CD14-positive monocyte (primary cell): ENCODE measurements at regions not wholly inside any gene's neighbourhood (a gene's known extent, or its start where the extent isn't known, plus 50 kb on each side); places are given as distances from the start of the nearest gene placed in this dataset.

Source experiments
- DNase-seq, 3 donors: peaks; one replicate each; pipeline ENCODE4 v3.0.0-alpha.2; 2011 to 2022
- H2AFZ ChIP-seq: 2 replicates; pipeline ENCODE4 v1.6.0; 2012; ENCODE audit warnings: mild to moderate bottlenecking, low read depth, low read length, inconsistent platforms; ENCODE audit not compliant: insufficient read depth, poor library complexity, severe bottlenecking
- H3K27ac ChIP-seq, 2 donors: 1 replicate in 1 of 2; 2 replicates in 1 of 2; pipeline ENCODE4 v1.5.1; 2012 to 2013; ENCODE audit warnings: low read length in 2 of 2, control low read depth in 1 of 2, inconsistent platforms in 1 of 2, low read depth in 1 of 2, mild to moderate bottlenecking in 1 of 2
- H3K27me3 ChIP-seq, 2 donors: one replicate each; pipeline versions ENCODE4 v1.6.0 to v1.6.1; 2011 to 2013; ENCODE audit warnings: low read length in 2 of 2; ENCODE audit not compliant: control insufficient read depth in 2 of 2, insufficient read depth in 2 of 2
- H3K36me3 ChIP-seq, 2 donors: replicated peaks in 1 of 2; 1 replicate in 1 of 2; 2 replicates in 1 of 2; pipeline versions ENCODE4 v1.5.1 to v1.6.1; 2012 to 2013; ENCODE audit warnings: low read length in 2 of 2, control low read depth in 1 of 2, inconsistent platforms in 1 of 2, mild to moderate bottlenecking in 1 of 2; ENCODE audit not compliant: insufficient read depth in 2 of 2, control insufficient read depth in 1 of 2
- H3K4me1 ChIP-seq, 2 donors: 1 replicate in 1 of 2; 2 replicates in 1 of 2; pipeline versions ENCODE4 v1.5.1 to v1.6.1; 2012 to 2013; ENCODE audit warnings: low read length in 2 of 2, control low read depth in 1 of 2, inconsistent platforms in 1 of 2, mild to moderate bottlenecking in 1 of 2, moderate library complexity in 1 of 2; ENCODE audit not compliant: insufficient read depth in 2 of 2, control insufficient read depth in 1 of 2
- H3K4me2 ChIP-seq: replicated peaks from 2 replicates; pipeline ENCODE3; 2012; ENCODE audit warnings: low read length, moderate library complexity, mild to moderate bottlenecking; ENCODE audit not compliant: poor library complexity, severe bottlenecking; ENCODE audit errors: extremely low read depth
- H3K4me3 ChIP-seq, 3 experiments: fragments of 200-600 bp in 1 of 3; sonication (generic) in 1 of 3; replicated peaks in 1 of 3; 1 replicate in 2 of 3; 2 replicates in 1 of 3; pipeline ENCODE4 v1.5.1; 2011 to 2013; ENCODE audit warnings: low read length in 3 of 3, mild to moderate bottlenecking in 3 of 3, control low read depth in 2 of 3, low read depth in 2 of 3, inconsistent platforms in 1 of 3, moderate library complexity in 1 of 3
- H3K79me2 ChIP-seq: 2 replicates; pipeline ENCODE4 v1.6.0; 2012; ENCODE audit warnings: mild to moderate bottlenecking, control low read depth, inconsistent platforms, low read length, moderate library complexity; ENCODE audit not compliant: insufficient read depth
- H3K9ac ChIP-seq: 2 replicates; pipeline ENCODE4 v1.6.0; 2017; ENCODE audit warnings: low read length, mild to moderate bottlenecking; ENCODE audit not compliant: insufficient read depth, poor library complexity, severe bottlenecking
- H3K9me3 ChIP-seq, 2 donors: replicated peaks in 1 of 2; 1 replicate in 1 of 2; 2 replicates in 1 of 2; pipeline versions ENCODE4 v1.5.1 to v1.6.1; 2012 to 2013; ENCODE audit warnings: low read length in 2 of 2, control low read depth in 1 of 2; ENCODE audit not compliant: control insufficient read depth in 1 of 2, insufficient read depth in 1 of 2
- H4K20me1 ChIP-seq: 2 replicates; pipeline ENCODE4 v1.6.0; 2012; ENCODE audit warnings: mild to moderate bottlenecking, low read length, control low read depth, moderate library complexity; ENCODE audit not compliant: insufficient read depth
- H3K27ac Mint-ChIP-seq, 7 donors: one replicate each; pipeline ENCODE4 v1.8.0; 2020; ENCODE audit warnings: mild to moderate bottlenecking in 7 of 7, mixed read lengths in 7 of 7, moderate library complexity in 6 of 7, inconsistent platforms in 2 of 7
- H3K27me3 Mint-ChIP-seq, 3 donors: one replicate each; pipeline ENCODE4 v1.8.0; 2021 to 2022; ENCODE audit warnings: low read depth in 3 of 3, mild to moderate bottlenecking in 3 of 3, mixed read lengths in 3 of 3, moderate library complexity in 3 of 3, inconsistent platforms in 1 of 3
- H3K36me3 Mint-ChIP-seq, 2 donors: one replicate each; pipeline ENCODE4 v1.8.0; 2020; ENCODE audit warnings: mixed read lengths in 2 of 2, inconsistent platforms in 1 of 2, mild to moderate bottlenecking in 1 of 2
- H3K4me1 Mint-ChIP-seq: one replicate; pipeline ENCODE4 v1.8.0; 2020; ENCODE audit warnings: mild to moderate bottlenecking, mixed read lengths
- H3K4me3 Mint-ChIP-seq, 2 donors: one replicate each; pipeline ENCODE4 v1.8.0; 2020; ENCODE audit warnings: mild to moderate bottlenecking in 2 of 2, mixed read lengths in 2 of 2, moderate library complexity in 1 of 2
- H3K9me3 Mint-ChIP-seq, 7 donors: one replicate each; pipeline ENCODE4 v1.8.0; 2020 to 2022; ENCODE audit warnings: mixed read lengths in 7 of 7, mild to moderate bottlenecking in 6 of 7, moderate library complexity in 6 of 7, inconsistent platforms in 2 of 7
- WGBS: methylation state at CpG from one replicate; pipeline ENCODE4 v1.1.5; 2013; ENCODE audit warnings: missing lambda C conversion rate; ENCODE audit not compliant: insufficient coverage; 5-methylcytosine and 5-hydroxymethylcytosine counted together
- intact Hi-C, 2 donors: fragments of 100-400 bp; cut with micrococcal nuclease; formaldehyde crosslinking; loops; one replicate each; pipeline versions ENCODE4 v1.15.0 to v1.15.1; 2023
- TF ChIP-seq, protein P1 (sequence below): fragments of 200-600 bp; IDR thresholded peaks from one replicate; pipeline ENCODE4 v1.8.0; 2022; ENCODE audit warnings: antibody characterized with exemption, mild to moderate bottlenecking

DNA sequence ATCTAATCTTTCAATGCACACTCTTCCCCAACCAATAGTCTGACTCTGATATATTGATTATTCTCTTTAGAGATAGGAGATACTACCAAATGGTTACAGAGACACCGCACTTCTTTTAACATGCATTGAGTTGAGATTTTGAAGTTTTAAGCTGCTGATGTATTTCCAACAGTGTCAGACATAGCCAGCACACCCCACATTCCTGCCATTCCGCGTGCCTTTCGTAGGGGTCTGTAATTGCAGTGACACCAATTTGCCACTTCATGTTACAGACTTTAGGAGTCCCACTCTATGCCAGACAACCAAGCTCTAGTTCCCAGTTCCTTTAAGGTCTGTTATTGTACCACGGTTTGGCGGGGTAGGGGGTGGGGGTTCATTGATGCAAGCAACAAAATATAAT, 618.2 kb upstream of the FRG1 start:
- no peak overlapping the region for H2AFZ ChIP-seq
- peaks cover 2 to 4% of the 10 kb centered on the region in 2 donors for H3K9me3 ChIP-seq
- no peaks in the 10 kb centered on the region for H3K79me2 ChIP-seq
- H3K4me2 ChIP-seq = no peak overlapping the region
- no peaks in the 10 kb centered on the region for H3K36me3 ChIP-seq
- Mint-ChIP-seq H3K4me3 (no peak overlapping the region), H3K36me3 (no peaks in the 10 kb centered on the region), H3K9me3 (peaks cover 0 to 9% (median 2%) of the 10 kb centered on the region in 7 donors), H3K4me1 (no peaks in the 10 kb centered on the region), H3K27me3 (peaks cover 0 to 3% (median 0%) of the 10 kb centered on the region in 3 donors), H3K27ac (no peak overlapping the region)
- no peaks in the 10 kb centered on the region for H3K4me1 ChIP-seq
- no CpG with 5 or more reads among the region's 6 CpGs for WGBS
- intact Hi-C loops = no loop called here
- TF ChIP-seq, protein P1, sequence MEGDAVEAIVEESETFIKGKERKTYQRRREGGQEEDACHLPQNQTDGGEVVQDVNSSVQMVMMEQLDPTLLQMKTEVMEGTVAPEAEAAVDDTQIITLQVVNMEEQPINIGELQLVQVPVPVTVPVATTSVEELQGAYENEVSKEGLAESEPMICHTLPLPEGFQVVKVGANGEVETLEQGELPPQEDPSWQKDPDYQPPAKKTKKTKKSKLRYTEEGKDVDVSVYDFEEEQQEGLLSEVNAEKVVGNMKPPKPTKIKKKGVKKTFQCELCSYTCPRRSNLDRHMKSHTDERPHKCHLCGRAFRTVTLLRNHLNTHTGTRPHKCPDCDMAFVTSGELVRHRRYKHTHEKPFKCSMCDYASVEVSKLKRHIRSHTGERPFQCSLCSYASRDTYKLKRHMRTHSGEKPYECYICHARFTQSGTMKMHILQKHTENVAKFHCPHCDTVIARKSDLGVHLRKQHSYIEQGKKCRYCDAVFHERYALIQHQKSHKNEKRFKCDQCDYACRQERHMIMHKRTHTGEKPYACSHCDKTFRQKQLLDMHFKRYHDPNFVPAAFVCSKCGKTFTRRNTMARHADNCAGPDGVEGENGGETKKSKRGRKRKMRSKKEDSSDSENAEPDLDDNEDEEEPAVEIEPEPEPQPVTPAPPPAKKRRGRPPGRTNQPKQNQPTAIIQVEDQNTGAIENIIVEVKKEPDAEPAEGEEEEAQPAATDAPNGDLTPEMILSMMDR = no peak
- H3K27ac ChIP-seq = no peak overlapping the region
- H4K20me1 ChIP-seq = no peaks in the 10 kb centered on the region
- H3K4me3 ChIP-seq = no peak overlapping the region
- no peak for DNase-seq
- no peak overlapping the region for H3K9ac ChIP-seq
- H3K27me3 ChIP-seq = no peaks in the 10 kb centered on the region

DNA sequence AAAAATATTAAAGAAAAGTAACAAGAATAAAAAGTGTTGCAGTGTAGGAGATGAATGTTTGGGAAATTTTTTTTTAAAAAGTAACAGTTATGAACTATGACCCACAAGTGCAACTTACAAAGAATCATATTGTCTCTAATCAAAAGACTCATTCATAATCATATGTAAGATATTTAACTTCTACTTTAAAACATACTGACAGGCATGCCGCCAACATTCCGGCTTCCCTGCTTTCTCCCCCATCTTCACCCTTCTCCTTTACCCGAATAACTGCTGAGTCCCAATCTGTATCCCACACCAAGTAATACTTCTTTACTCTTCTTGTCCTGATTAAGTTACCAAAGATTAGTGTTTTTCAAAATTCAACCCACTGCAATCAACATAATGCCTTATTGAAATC, 598.8 kb upstream of the FRG1 start:
- intact Hi-C loops = no loop called here
- Histone ChIP-seq H3K4me1 (no peaks in the 10 kb centered on the region), H3K9ac (no peak overlapping the region), H3K9me3 (peaks cover 0 to 8% of the 10 kb centered on the region in 2 donors), H3K4me2 (no peak overlapping the region), H2AFZ (no peak overlapping the region), H3K27ac (no peak overlapping the region), H3K4me3 (no peak overlapping the region), H3K36me3 (no peaks in the 10 kb centered on the region), H3K79me2 (no peaks in the 10 kb centered on the region), H4K20me1 (no peaks in the 10 kb centered on the region), H3K27me3 (no peaks in the 10 kb centered on the region)
- Mint-ChIP-seq H3K4me3 (no peak overlapping the region), H3K9me3 (peaks cover 5 to 19% (median 12%) of the 10 kb centered on the region in 7 donors), H3K27me3 (peaks cover 0 to 2% (median 0%) of the 10 kb centered on the region in 3 donors), H3K4me1 (no peaks in the 10 kb centered on the region), H3K27ac (no peak overlapping the region), H3K36me3 (no peaks in the 10 kb centered on the region)
- no peak for DNase-seq
- TF ChIP-seq, protein P1 = no peak
- WGBS = 90% methylated on average over 3 of the region's 3 CpGs
